Upper lobe of left lung (tissue), 6 donors: ENCODE measurements at regions not wholly inside any gene's neighbourhood (a gene's known extent, or its start where the extent isn't known, plus 50 kb on each side); places are given as distances from the start of the nearest gene placed in this dataset.

ENCODE experiments used
- ATAC-seq, 2 donors: fragments of 200-7000 bp; cut with Tn5 transposase; one replicate each; pipeline ENCODE4 v1.9.1; 2022; ENCODE audit warnings: mild to moderate bottlenecking in 2 of 2, moderate library complexity in 2 of 2; ENCODE audit not compliant: low FRiP score in 2 of 2
- DNase-seq, 2 donors: peaks; one replicate each; pipeline ENCODE4 v3.0.0-alpha.2; 2019 to 2020
- H3K27ac ChIP-seq, 4 donors: fragments of 200-600 bp; sonication (generic); one replicate each; pipeline ENCODE4 v1.5.1; 2016 to 2019
- H3K27me3 ChIP-seq, 4 donors: fragments of 200-600 bp; sonication (generic); one replicate each; pipeline ENCODE4 v1.5.1; 2017 to 2019
- H3K36me3 ChIP-seq, 4 donors: fragments of 200-600 bp; sonication (generic); one replicate each; pipeline ENCODE4 v1.5.1; 2016 to 2019
- H3K4me1 ChIP-seq, 4 donors: fragments of 200-600 bp; sonication (generic); one replicate each; pipeline ENCODE4 v1.5.1; 2018 to 2019
- H3K4me3 ChIP-seq, 4 donors: fragments of 200-600 bp; sonication (generic); one replicate each; pipeline ENCODE4 v1.5.1; 2017 to 2019; ENCODE audit warnings: mild to moderate bottlenecking in 2 of 4, moderate library complexity in 1 of 4
- H3K9me3 ChIP-seq, 4 donors: fragments of 200-600 bp; sonication (generic); one replicate each; pipeline ENCODE4 v1.5.1; 2018 to 2019
- CTCF ChIP-seq, 6 experiments: fragments of 450-650 bp in 4 of 6; fragments of 200-600 bp in 2 of 6; sonication (generic) in 2 of 6; IDR thresholded peaks; one replicate each; pipeline ENCODE4 v1.5.1; 2016 to 2019; ENCODE audit warnings: antibody characterized with exemption in 6 of 6
- EP300 ChIP-seq, 4 donors: sonication (generic); formaldehyde crosslinking; IDR thresholded peaks; one replicate each; pipeline ENCODE4 v1.5.1; 2017; ENCODE audit warnings: antibody characterized with exemption in 4 of 4, control low read depth in 2 of 4
- POLR2A ChIP-seq, 4 donors: fragments of 450-650 bp; IDR thresholded peaks; one replicate each; pipeline ENCODE4 v1.5.1; 2016 to 2017; ENCODE audit warnings: antibody characterized with exemption in 4 of 4, mild to moderate bottlenecking in 2 of 4
- POLR2AphosphoS5 ChIP-seq, 2 donors: sonication (generic); formaldehyde crosslinking; IDR thresholded peaks; one replicate each; pipeline ENCODE4 v1.5.1; 2017; ENCODE audit warnings: antibody characterized with exemption in 2 of 2
- WGBS, 2 donors: methylation state at CpG; one replicate each; pipeline ENCODE4 v1.1.5; 2017 to 2018; 5-methylcytosine and 5-hydroxymethylcytosine counted together
- donor health status: DM: no; HTN: no; CAD: no; lungs with moderate emphysema.
- donor health status: DM: no; HTN: yes; CAD: no; lungs with severe emphysema.

GRCh38 chr5:165642366-165642765 lies 2136.9 kb downstream of the MAT2B start:
- Histone ChIP-seq H3K27me3 (no peaks in the 10 kb centered on the region), H3K27ac (no peak overlapping the region), H3K4me3 (no peak overlapping the region), H3K36me3 (no peaks in the 10 kb centered on the region), H3K4me1 (no peaks in the 10 kb centered on the region), H3K9me3 (no peaks in the 10 kb centered on the region)
- WGBS, 2 donors = 55 to 68% methylated on average over 2 of the region's 2 CpGs
- no peak for ATAC-seq
- no peak for DNase-seq
- TF ChIP-seq EP300 (IDR thresholded peaks at IDR 0.05) (no peak), POLR2AphosphoS5 (IDR thresholded peaks at IDR 0.05) (no peak), POLR2A (IDR thresholded peaks at IDR 0.05) (no peak), CTCF (IDR thresholded peaks at IDR 0.05) (no peak)

- Histone ChIP-seq H3K27me3 (no peaks in the 10 kb centered on the region), H3K4me1 (no peaks in the 10 kb centered on the region), H3K4me3 (no peak overlapping the region), H3K36me3 (no peaks in the 10 kb centered on the region), H3K27ac (no peak overlapping the region), H3K9me3 (no peaks in the 10 kb centered on the region)
- WGBS, 2 donors = 73 to 80% methylated on average over 3 of the region's 3 CpGs
- no peak for DNase-seq
- no peak for ATAC-seq
- TF ChIP-seq EP300 (IDR thresholded peaks at IDR 0.05) (no peak), CTCF (IDR thresholded peaks at IDR 0.05) (no peak), POLR2A (IDR thresholded peaks at IDR 0.05) (no peak), POLR2AphosphoS5 (IDR thresholded peaks at IDR 0.05) (no peak)
Measured at GRCh38 chr5:165665735-165666400, 2160.4 kb downstream of the MAT2B start.

GRCh38 chr5:165673499-165673898 lies 2168.1 kb downstream of the MAT2B start:
- Histone ChIP-seq H3K27me3 (no peaks in the 10 kb centered on the region), H3K36me3 (no peaks in the 10 kb centered on the region), H3K4me3 (no peak overlapping the region), H3K4me1 (no peaks in the 10 kb centered on the region), H3K9me3 (no peaks in the 10 kb centered on the region), H3K27ac (no peak overlapping the region)
- DNase-seq (no peak), ATAC-seq (no peak)
- TF ChIP-seq CTCF (IDR thresholded peaks at IDR 0.05) (no peak), POLR2A (IDR thresholded peaks at IDR 0.05) (no peak), POLR2AphosphoS5 (IDR thresholded peaks at IDR 0.05) (no peak), EP300 (IDR thresholded peaks at IDR 0.05) (no peak)

- Histone ChIP-seq H3K4me3 (no peak overlapping the region), H3K27me3 (no peaks in the 10 kb centered on the region), H3K4me1 (no peaks in the 10 kb centered on the region), H3K36me3 (no peaks in the 10 kb centered on the region), H3K27ac (no peak overlapping the region), H3K9me3 (no peaks in the 10 kb centered on the region)
- no peak for TF ChIP-seq CTCF (IDR thresholded peaks at IDR 0.05)
- TF ChIP-seq POLR2A (IDR thresholded peaks at IDR 0.05) = no peak
- no peak for TF ChIP-seq EP300 (IDR thresholded peaks at IDR 0.05)
- no peak for TF ChIP-seq POLR2AphosphoS5 (IDR thresholded peaks at IDR 0.05)
- WGBS, 2 donors = 75 to 85% methylated on average over 1 of the region's 1 CpG
- no peak for ATAC-seq
- no peak for DNase-seq
Measured at GRCh38 chr5:165695796-165696195, 2190.4 kb downstream of the MAT2B start.

GRCh38 chr5:165705960-165706359 lies 2200.5 kb downstream of the MAT2B start:
- Histone ChIP-seq H3K4me1 (no peaks in the 10 kb centered on the region), H3K4me3 (no peak overlapping the region), H3K9me3 (no peaks in the 10 kb centered on the region), H3K27me3 (no peaks in the 10 kb centered on the region), H3K27ac (no peak overlapping the region), H3K36me3 (no peaks in the 10 kb centered on the region)
- TF ChIP-seq POLR2AphosphoS5 (IDR thresholded peaks at IDR 0.05) (no peak), POLR2A (IDR thresholded peaks at IDR 0.05) (no peak)
- WGBS, 2 donors = 85 to 100% methylated on average over 1 of the region's 1 CpG
- no peak for ATAC-seq
- DNase-seq = no peak
